SK-N-SH (cell line): ENCODE measurements at regions not wholly inside any gene's neighbourhood (a gene's known extent, or its start where the extent isn't known, plus 50 kb on each side); places are given as distances from the start of the nearest gene placed in this dataset.
A peak's percentile ranks its signal among the peaks of the same experiment; 100 is the strongest.

Experiments
- CTCF ChIA-PET: fragments of 300-600, 350-600 bp; formaldehyde crosslinking; extraction: SDS; loops from one replicate; lab custom pipeline; 2021; lab: Yijun Ruan, JAX
- POLR2A ChIA-PET: fragments of 350-600 bp; sonication (Branson Sonifier 250); formaldehyde crosslinking; extraction: SDS; loops from one replicate; lab custom pipeline; 2020; ENCODE audit warnings: antibody characterized with exemption, inconsistent platforms; lab: Yijun Ruan, JAX
- DNase-seq: peaks from one replicate; pipeline ENCODE4 v3.0.0; 2012
- H2AFZ ChIP-seq: fragments of 200-600 bp; sonication (generic); 2 replicates; pipeline ENCODE4 v1.8.1; 2016; ENCODE audit warnings: antibody characterized with exemption, mild to moderate bottlenecking, low read depth
- H3F3A ChIP-seq: fragments of 200-600 bp; sonication (generic); replicated peaks from 2 replicates; pipeline ENCODE3; 2016; ENCODE audit warnings: antibody characterized with exemption, mild to moderate bottlenecking; ENCODE audit not compliant: insufficient read depth
- H3K27ac ChIP-seq, 2 experiments: fragments of 200-500 bp in 1 of 2; fragments of 200-600 bp in 1 of 2; sonication (Bioruptor generic) in 1 of 2; sonication (generic), shearing (Covaris generic) in 1 of 2; 2 replicates each; pipeline versions ENCODE4 v1.5.1 to v1.6.1; 2014 to 2016; ENCODE audit warnings: low read depth in 2 of 2, inconsistent platforms in 1 of 2, low read length in 1 of 2, mild to moderate bottlenecking in 1 of 2, mixed read lengths in 1 of 2
- H3K27me3 ChIP-seq: fragments of 200-600 bp; sonication (generic), shearing (Covaris generic); 2 replicates; pipeline ENCODE4 v1.6.1; 2016; ENCODE audit warnings: mixed run types; ENCODE audit not compliant: insufficient read depth
- H3K36me3 ChIP-seq, 2 experiments: fragments of 200-500 bp in 1 of 2; fragments of 200-600 bp in 1 of 2; sonication (Bioruptor generic) in 1 of 2; sonication (generic) in 1 of 2; replicated peaks in 1 of 2; 2 replicates each; pipeline versions ENCODE3 to v1.5.1; 2014 to 2016; ENCODE audit warnings: low read length in 1 of 2, mild to moderate bottlenecking in 1 of 2; ENCODE audit not compliant: insufficient read depth in 2 of 2, control insufficient read depth in 1 of 2
- H3K4me1 ChIP-seq, 2 experiments: fragments of 200-500 bp in 1 of 2; fragments of 200-600 bp in 1 of 2; sonication (Bioruptor generic) in 1 of 2; sonication (generic), shearing (Covaris generic) in 1 of 2; 2 replicates each; pipeline versions ENCODE4 v1.5.1 to v1.6.1; 2014 to 2016; ENCODE audit warnings: low read depth in 1 of 2, low read length in 1 of 2, mixed run types in 1 of 2; ENCODE audit not compliant: insufficient read depth in 2 of 2, control insufficient read depth in 1 of 2
- H3K4me2 ChIP-seq: fragments of 200-600 bp; sonication (generic), shearing (Covaris generic); 2 replicates; pipeline ENCODE4 v1.6.1; 2017; ENCODE audit warnings: mixed run types
- H3K4me3 ChIP-seq, 2 experiments: fragments of 200-500 bp in 1 of 2; fragments of 200-600 bp in 1 of 2; sonication (Bioruptor generic) in 1 of 2; sonication (generic), shearing (Covaris generic) in 1 of 2; 2 replicates each; pipeline versions ENCODE4 v1.5.1 to v1.8.1; 2014 to 2016; ENCODE audit warnings: low read depth in 2 of 2, inconsistent platforms in 1 of 2, low read length in 1 of 2, mild to moderate bottlenecking in 1 of 2, mixed read lengths in 1 of 2, moderate library complexity in 1 of 2
- H3K79me2 ChIP-seq: fragments of 200-600 bp; sonication (generic); 2 replicates; pipeline ENCODE4 v1.8.1; 2017; ENCODE audit warnings: mild to moderate bottlenecking; ENCODE audit not compliant: insufficient read depth
- H3K9ac ChIP-seq: fragments of 200-600 bp; sonication (generic); 2 replicates; pipeline ENCODE4 v1.6.1; 2017; ENCODE audit warnings: mixed run types
- H3K9me2 ChIP-seq: fragments of 200-600 bp; sonication (generic); 2 replicates; pipeline ENCODE4 v1.6.1; 2017; ENCODE audit warnings: mixed run types
- H3K9me3 ChIP-seq: fragments of 200-600 bp; sonication (generic); 2 replicates; pipeline ENCODE4 v1.6.1; 2017; ENCODE audit warnings: mixed run types, mild to moderate bottlenecking, moderate library complexity
- H4K20me1 ChIP-seq: fragments of 200-600 bp; sonication (generic); 2 replicates; pipeline ENCODE4 v1.6.1; 2017; ENCODE audit warnings: mild to moderate bottlenecking, mixed run types; ENCODE audit not compliant: insufficient read depth
- FOSL2 ChIP-seq: IDR thresholded peaks from 2 replicates; pipeline ENCODE4 v1.4.0; 2012; ENCODE audit warnings: low read depth, mild to moderate bottlenecking, moderate library complexity, borderline replicate concordance
- FOXJ3 ChIP-seq: sonication (generic); formaldehyde crosslinking; IDR thresholded peaks from 2 replicates; pipeline ENCODE4 v1.5.1; 2020; ENCODE audit warnings: mild to moderate bottlenecking, missing genetic modification reagents
- FOXM1 ChIP-seq: IDR thresholded peaks from 2 replicates; pipeline ENCODE4 v1.4.0; 2012; ENCODE audit warnings: low read depth, mild to moderate bottlenecking
- GATA2 ChIP-seq: sonication (generic); formaldehyde crosslinking; IDR thresholded peaks from 2 replicates; pipeline ENCODE4 v1.5.0; 2020; ENCODE audit warnings: mild to moderate bottlenecking, missing genetic modification reagents
- MAX ChIP-seq: IDR thresholded peaks from 2 replicates; pipeline ENCODE4 v1.4.0; 2012; ENCODE audit warnings: low read depth
- NFIC ChIP-seq: IDR thresholded peaks from 2 replicates; pipeline ENCODE4 v1.4.0; 2012; ENCODE audit warnings: borderline replicate concordance
- NRF1 ChIP-seq: IDR thresholded peaks from 2 replicates; pipeline ENCODE4 v1.6.1; 2012; ENCODE audit warnings: low read depth, mild to moderate bottlenecking, low read length
- RFX5 ChIP-seq: IDR thresholded peaks from 2 replicates; pipeline ENCODE4 v1.6.1; 2012; ENCODE audit warnings: mild to moderate bottlenecking, improper control_type of control experiment, low read length
- SIN3A ChIP-seq: IDR thresholded peaks from 2 replicates; pipeline ENCODE4 v1.6.1; 2012; ENCODE audit warnings: low read depth, mild to moderate bottlenecking, low read length, moderate library complexity, borderline replicate concordance
- SMC3 ChIP-seq: IDR thresholded peaks from 2 replicates; pipeline ENCODE4 v1.6.1; 2012; ENCODE audit warnings: low read depth, low read length, improper control_type of control experiment
- TAF1 ChIP-seq: IDR thresholded peaks from 2 replicates; pipeline ENCODE4 v1.6.1; 2012; ENCODE audit warnings: low read depth, mild to moderate bottlenecking, low read length, moderate library complexity, borderline replicate concordance
- TCF12 ChIP-seq: IDR thresholded peaks from 2 replicates; pipeline ENCODE4 v1.4.0; 2012
- YY1 ChIP-seq: IDR thresholded peaks from 2 replicates; pipeline ENCODE4 v1.4.0; 2012; ENCODE audit warnings: low read depth, mild to moderate bottlenecking
- WGBS: methylation state at CpG from one replicate; pipeline ENCODE4 v1.1.6; 2017; ENCODE audit warnings: low lambda C conversion rate; 5-methylcytosine and 5-hydroxymethylcytosine counted together
- TF ChIP-seq, protein P1 (sequence below): IDR thresholded peaks from 2 replicates; pipeline ENCODE4 v1.4.0; 2012; ENCODE audit warnings: low read depth, borderline replicate concordance
- TF ChIP-seq, protein P2 (sequence below): IDR thresholded peaks from 2 replicates; pipeline ENCODE4; 2012
- TF ChIP-seq, protein P3 (sequence below): IDR thresholded peaks from 2 replicates; pipeline ENCODE4 v1.6.1; 2012; ENCODE audit warnings: mild to moderate bottlenecking, low read depth, low read length, moderate library complexity

DNA sequence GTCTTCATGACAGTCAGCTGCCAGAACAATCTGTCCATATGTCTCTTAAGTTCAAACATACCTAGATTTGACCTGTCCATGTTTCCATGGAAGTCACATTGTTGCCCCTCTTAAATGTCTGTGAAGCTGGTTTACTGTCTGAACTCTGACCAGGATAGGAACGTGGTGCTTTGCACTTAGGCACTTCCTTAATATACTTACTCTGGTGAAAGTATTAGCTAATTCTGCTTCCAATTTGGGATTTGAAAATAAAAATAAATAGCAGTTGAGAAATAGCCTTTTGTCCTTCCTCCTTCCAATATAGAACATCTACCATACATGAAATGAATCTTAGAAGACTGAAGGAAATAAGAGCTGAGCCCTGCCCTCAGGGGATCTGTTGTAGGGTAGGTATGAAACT, 524.5 kb upstream of the CLINT1 start:
- Histone ChIP-seq H3K27me3 (no peaks in the 10 kb centered on the region), H3K79me2 (no peaks in the 10 kb centered on the region), H3F3A (peaks cover 36% of the 10 kb centered on the region), H3K9me3 (no peaks in the 10 kb centered on the region), H3K4me2 (peak overlapping the region; percentile 52; the same call in 1 of the 2 replicates), H3K27ac (peak overlapping the region in 1 of 2 experiments; percentile 93; a peak in 2 of 4 replicates), H3K36me3 (no peaks in the 10 kb centered on the region), H3K4me3 (no peak overlapping the region), H3K9ac (no peak overlapping the region), H3K9me2 (no peaks in the 10 kb centered on the region), H4K20me1 (no peaks in the 10 kb centered on the region), H3K4me1 (peaks cover 14 to 23% of the 10 kb centered on the region in 2 experiments), H2AFZ (no peak overlapping the region)
- ChIA-PET CTCF (interaction anchor here (1.0 kb wide), 1 partner anchor 209 kb away, joined by 4 read pairs; no protein-coding TSS in a partner anchor), POLR2A (no interaction called here)
- WGBS = 73% methylated on average over 1 of the region's 1 CpG
- TF ChIP-seq NRF1 = no peak
- TF ChIP-seq FOXM1 = no peak
- TF ChIP-seq YY1 = no peak
- no peak for TF ChIP-seq SIN3A
- TF ChIP-seq TCF12 = no peak
- TF ChIP-seq TAF1 = no peak
- no peak for TF ChIP-seq GATA2 (CRISPR knock-in tag)
- TF ChIP-seq, protein P1, sequence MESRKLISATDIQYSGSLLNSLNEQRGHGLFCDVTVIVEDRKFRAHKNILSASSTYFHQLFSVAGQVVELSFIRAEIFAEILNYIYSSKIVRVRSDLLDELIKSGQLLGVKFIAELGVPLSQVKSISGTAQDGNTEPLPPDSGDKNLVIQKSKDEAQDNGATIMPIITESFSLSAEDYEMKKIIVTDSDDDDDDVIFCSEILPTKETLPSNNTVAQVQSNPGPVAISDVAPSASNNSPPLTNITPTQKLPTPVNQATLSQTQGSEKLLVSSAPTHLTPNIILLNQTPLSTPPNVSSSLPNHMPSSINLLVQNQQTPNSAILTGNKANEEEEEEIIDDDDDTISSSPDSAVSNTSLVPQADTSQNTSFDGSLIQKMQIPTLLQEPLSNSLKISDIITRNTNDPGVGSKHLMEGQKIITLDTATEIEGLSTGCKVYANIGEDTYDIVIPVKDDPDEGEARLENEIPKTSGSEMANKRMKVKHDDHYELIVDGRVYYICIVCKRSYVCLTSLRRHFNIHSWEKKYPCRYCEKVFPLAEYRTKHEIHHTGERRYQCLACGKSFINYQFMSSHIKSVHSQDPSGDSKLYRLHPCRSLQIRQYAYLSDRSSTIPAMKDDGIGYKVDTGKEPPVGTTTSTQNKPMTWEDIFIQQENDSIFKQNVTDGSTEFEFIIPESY = no peak
- TF ChIP-seq, protein P2, sequence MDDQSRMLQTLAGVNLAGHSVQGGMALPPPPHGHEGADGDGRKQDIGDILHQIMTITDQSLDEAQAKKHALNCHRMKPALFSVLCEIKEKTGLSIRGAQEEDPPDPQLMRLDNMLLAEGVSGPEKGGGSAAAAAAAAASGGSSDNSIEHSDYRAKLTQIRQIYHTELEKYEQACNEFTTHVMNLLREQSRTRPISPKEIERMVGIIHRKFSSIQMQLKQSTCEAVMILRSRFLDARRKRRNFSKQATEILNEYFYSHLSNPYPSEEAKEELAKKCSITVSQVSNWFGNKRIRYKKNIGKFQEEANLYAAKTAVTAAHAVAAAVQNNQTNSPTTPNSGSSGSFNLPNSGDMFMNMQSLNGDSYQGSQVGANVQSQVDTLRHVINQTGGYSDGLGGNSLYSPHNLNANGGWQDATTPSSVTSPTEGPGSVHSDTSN = no peak
- TF ChIP-seq FOSL2 = no peak
- TF ChIP-seq, protein P3, sequence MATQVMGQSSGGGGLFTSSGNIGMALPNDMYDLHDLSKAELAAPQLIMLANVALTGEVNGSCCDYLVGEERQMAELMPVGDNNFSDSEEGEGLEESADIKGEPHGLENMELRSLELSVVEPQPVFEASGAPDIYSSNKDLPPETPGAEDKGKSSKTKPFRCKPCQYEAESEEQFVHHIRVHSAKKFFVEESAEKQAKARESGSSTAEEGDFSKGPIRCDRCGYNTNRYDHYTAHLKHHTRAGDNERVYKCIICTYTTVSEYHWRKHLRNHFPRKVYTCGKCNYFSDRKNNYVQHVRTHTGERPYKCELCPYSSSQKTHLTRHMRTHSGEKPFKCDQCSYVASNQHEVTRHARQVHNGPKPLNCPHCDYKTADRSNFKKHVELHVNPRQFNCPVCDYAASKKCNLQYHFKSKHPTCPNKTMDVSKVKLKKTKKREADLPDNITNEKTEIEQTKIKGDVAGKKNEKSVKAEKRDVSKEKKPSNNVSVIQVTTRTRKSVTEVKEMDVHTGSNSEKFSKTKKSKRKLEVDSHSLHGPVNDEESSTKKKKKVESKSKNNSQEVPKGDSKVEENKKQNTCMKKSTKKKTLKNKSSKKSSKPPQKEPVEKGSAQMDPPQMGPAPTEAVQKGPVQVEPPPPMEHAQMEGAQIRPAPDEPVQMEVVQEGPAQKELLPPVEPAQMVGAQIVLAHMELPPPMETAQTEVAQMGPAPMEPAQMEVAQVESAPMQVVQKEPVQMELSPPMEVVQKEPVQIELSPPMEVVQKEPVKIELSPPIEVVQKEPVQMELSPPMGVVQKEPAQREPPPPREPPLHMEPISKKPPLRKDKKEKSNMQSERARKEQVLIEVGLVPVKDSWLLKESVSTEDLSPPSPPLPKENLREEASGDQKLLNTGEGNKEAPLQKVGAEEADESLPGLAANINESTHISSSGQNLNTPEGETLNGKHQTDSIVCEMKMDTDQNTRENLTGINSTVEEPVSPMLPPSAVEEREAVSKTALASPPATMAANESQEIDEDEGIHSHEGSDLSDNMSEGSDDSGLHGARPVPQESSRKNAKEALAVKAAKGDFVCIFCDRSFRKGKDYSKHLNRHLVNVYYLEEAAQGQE = no peak
- TF ChIP-seq SMC3 = no peak
- no peak for TF ChIP-seq FOXJ3 (CRISPR knock-in tag)
- TF ChIP-seq MAX = no peak
- TF ChIP-seq RFX5 = no peak
- no peak for TF ChIP-seq NFIC
- no peak for DNase-seq
